Stomach (tissue), 8 donors: ENCODE measurements at regions not wholly inside any gene's neighbourhood (a gene's known extent, or its start where the extent isn't known, plus 50 kb on each side); places are given as distances from the start of the nearest gene placed in this dataset.

Source experiments
- DNase-seq, 2 donors: peaks; one replicate each; pipeline versions ENCODE4 v3.0.0 to v3.0.0-alpha.2; 2013 to 2019
- H3K27ac ChIP-seq, 5 donors: fragments of 200-600 bp in 4 of 5; sonication (generic) in 4 of 5; one replicate each; pipeline ENCODE4 v1.5.1; 2013 to 2019; ENCODE audit warnings: mild to moderate bottlenecking in 1 of 5, moderate library complexity in 1 of 5
- H3K27me3 ChIP-seq, 3 donors: fragments of 200-600 bp; sonication (generic); one replicate each; pipeline ENCODE4 v1.5.1; 2017 to 2019; ENCODE audit warnings: mixed run types in 1 of 3
- H3K36me3 ChIP-seq, 4 donors: fragments of 200-600 bp; sonication (generic); 1 replicate in 3 of 4; 2 replicates in 1 of 4; pipeline ENCODE4 v1.5.1; 2016 to 2019
- H3K4me1 ChIP-seq, 4 donors: fragments of 200-600 bp; sonication (generic); one replicate each; pipeline ENCODE4 v1.5.1; 2016 to 2019
- H3K4me3 ChIP-seq, 4 donors: fragments of 200-600 bp; sonication (generic) in 3 of 4; one replicate each; pipeline ENCODE4 v1.5.1; 2016 to 2019; ENCODE audit warnings: mild to moderate bottlenecking in 1 of 4
- H3K9me3 ChIP-seq, 4 donors: fragments of 200-600 bp; sonication (generic); one replicate each; pipeline ENCODE4 v1.5.1; 2016 to 2019
- EP300 ChIP-seq: sonication (generic); formaldehyde crosslinking; IDR thresholded peaks from one replicate; pipeline ENCODE4 v1.6.1; 2017; ENCODE audit warnings: antibody characterized with exemption
- POLR2A ChIP-seq, 4 donors: fragments of 450-650 bp; IDR thresholded peaks; one replicate each; pipeline ENCODE4 v1.6.1; 2016; ENCODE audit warnings: antibody characterized with exemption in 4 of 4, control low read depth in 2 of 4, mild to moderate bottlenecking in 1 of 4, moderate library complexity in 1 of 4
- POLR2AphosphoS5 ChIP-seq, 3 donors: sonication (generic); formaldehyde crosslinking; IDR thresholded peaks; one replicate each; pipeline ENCODE4 v1.6.1; 2016; ENCODE audit warnings: antibody characterized with exemption in 3 of 3
- WGBS, 5 donors: extraction: QIAGEN DNeasy Blood & Tissue Kit in 3 of 5; methylation state at CpG; one replicate each; pipeline versions ENCODE4 v1.1.5 to v1.1.7; 2013 to 2018; 5-methylcytosine and 5-hydroxymethylcytosine counted together
- intact Hi-C: fragments of 100-400 bp; cut with DNase I; formaldehyde crosslinking; loops from one replicate; pipeline ENCODE4 v1.15.1; 2023; ENCODE audit warnings: low total_unique reads
- TF ChIP-seq, protein P1 (sequence below), 7 experiments: fragments of 450-650 bp in 4 of 7; fragments of 200-600 bp in 3 of 7; sonication (generic) in 3 of 7; IDR thresholded peaks; one replicate each; pipeline ENCODE4 v1.5.1; 2016 to 2019; ENCODE audit warnings: antibody characterized with exemption in 7 of 7, control low read depth in 2 of 7, mild to moderate bottlenecking in 1 of 7
- donor health status: healthy with polysubstance abuse.
- donor health status: Bipolar disorder and iron deficiency.
- donor health status: healthy.

DNA sequence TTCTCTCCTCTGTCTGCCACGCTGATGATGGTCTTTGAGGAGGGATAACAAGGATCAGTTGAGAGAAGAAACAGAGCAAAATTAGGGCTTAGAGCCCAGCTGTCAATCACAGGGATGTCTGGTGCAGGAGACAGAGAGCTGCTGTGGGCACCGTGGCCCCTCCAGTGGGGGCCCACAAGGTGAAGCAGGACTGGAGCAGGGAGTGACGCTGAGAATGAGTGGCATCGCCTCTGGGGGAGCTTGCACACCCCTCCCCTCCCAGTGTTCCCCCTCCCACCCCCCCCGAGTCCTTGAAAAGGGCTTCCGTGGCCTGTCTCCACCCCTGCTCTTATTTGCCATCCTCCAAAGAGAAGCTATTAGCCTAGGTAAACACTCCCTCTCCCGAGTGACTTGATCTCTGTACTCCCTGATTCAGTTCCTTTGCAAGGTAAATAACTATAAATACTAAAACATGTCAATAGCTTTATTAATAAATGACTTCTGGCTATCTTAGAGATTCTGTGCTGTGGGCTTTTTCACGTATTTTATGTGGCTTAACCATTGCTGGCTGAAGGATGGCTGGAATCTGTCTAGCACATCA lies 440.0 kb downstream of the ZNF536 start:
- no peaks in the 10 kb centered on the region for H3K36me3 ChIP-seq
- peaks cover 0 to 11% (median 6%) of the 10 kb centered on the region in 4 donors for H3K9me3 ChIP-seq
- no peak for DNase-seq
- H3K27me3 ChIP-seq = peaks cover 0 to 38% (median 0%) of the 10 kb centered on the region in 3 donors
- intact Hi-C loops = no loop called here
- WGBS, 5 donors = 22 to 56% (median 39%) methylated on average over 7 to 8 of the region's 8 CpGs
- no peaks in the 10 kb centered on the region for H3K4me1 ChIP-seq
- no peak overlapping the region for H3K4me3 ChIP-seq
- TF ChIP-seq POLR2A (IDR thresholded peaks at IDR 0.05) (no peak), EP300 (no peak), POLR2AphosphoS5 (IDR thresholded peaks at IDR 0.05) (no peak)
- TF ChIP-seq, protein P1, sequence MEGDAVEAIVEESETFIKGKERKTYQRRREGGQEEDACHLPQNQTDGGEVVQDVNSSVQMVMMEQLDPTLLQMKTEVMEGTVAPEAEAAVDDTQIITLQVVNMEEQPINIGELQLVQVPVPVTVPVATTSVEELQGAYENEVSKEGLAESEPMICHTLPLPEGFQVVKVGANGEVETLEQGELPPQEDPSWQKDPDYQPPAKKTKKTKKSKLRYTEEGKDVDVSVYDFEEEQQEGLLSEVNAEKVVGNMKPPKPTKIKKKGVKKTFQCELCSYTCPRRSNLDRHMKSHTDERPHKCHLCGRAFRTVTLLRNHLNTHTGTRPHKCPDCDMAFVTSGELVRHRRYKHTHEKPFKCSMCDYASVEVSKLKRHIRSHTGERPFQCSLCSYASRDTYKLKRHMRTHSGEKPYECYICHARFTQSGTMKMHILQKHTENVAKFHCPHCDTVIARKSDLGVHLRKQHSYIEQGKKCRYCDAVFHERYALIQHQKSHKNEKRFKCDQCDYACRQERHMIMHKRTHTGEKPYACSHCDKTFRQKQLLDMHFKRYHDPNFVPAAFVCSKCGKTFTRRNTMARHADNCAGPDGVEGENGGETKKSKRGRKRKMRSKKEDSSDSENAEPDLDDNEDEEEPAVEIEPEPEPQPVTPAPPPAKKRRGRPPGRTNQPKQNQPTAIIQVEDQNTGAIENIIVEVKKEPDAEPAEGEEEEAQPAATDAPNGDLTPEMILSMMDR (IDR thresholded peaks at IDR 0.05) = no peak
- no peak overlapping the region for H3K27ac ChIP-seq

DNA sequence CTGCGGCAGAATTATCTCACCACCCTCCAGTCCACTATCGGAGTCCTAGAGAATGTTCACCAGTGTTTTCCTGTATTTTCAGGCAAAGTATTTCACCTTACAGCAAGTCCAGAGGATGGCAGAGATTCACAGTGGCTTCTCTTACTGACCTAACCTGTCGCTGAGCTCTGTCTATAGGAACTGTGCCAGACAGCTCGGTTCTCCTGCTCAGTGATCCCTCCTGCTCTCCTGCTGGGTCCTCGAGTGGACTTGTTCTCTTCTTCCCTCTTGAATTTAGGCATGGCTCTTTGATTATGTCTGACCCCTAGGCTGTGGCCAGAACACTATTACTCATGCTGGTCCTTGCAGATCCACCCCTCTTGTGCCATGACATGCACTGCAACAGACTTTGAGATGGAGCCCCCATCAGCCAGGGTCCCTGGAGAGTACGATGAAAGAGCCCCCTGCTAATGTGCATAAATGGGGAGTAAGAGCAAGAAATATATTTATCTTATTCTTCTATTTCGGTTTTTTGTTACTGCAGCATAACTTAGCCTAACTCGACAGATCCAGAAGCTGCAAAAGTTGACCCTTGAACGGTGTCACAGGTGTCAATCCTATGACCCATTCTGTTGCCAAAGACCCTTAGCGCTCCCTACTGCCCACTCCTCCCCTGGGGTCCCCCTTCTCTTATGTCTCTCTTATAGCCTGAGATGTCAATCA lies 439.4 kb downstream of the ZNF536 start:
- Histone ChIP-seq H3K4me1 (no peaks in the 10 kb centered on the region), H3K9me3 (peaks cover 0 to 13% (median 8%) of the 10 kb centered on the region in 4 donors), H3K27me3 (peaks cover 0 to 44% (median 0%) of the 10 kb centered on the region in 3 donors), H3K4me3 (no peak overlapping the region), H3K27ac (no peak overlapping the region), H3K36me3 (no peaks in the 10 kb centered on the region)
- DNase-seq = no peak
- TF ChIP-seq POLR2AphosphoS5 (IDR thresholded peaks at IDR 0.05) (no peak), POLR2A (IDR thresholded peaks at IDR 0.05) (no peak), EP300 (no peak)
- TF ChIP-seq, protein P1 (IDR thresholded peaks at IDR 0.05) = no peak
- intact Hi-C loops = no loop called here
- WGBS, 5 donors = 72 to 84% (median 75%) methylated on average over 10 of the region's 10 CpGs

DNA sequence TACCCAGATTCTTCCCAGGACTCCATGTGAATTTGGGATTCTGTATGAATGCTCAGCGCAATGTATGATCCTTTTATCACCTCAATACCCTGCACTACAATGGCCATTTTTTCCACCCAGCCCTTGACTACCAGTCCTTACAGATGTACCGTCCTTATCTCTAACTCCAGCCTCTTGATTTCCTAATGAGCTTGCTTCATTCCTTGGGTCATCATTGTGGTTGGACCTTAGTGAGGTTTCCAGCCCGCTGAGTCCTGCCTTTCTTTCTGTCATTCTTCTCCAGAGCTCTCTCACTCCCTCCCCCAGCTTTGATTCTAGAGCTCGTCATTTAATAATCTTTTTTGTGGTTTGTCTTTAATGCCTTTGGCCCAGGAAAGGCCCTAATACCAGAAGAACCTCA lies 438.5 kb downstream of the ZNF536 start:
- intact Hi-C loops = no loop called here
- Histone ChIP-seq H3K9me3 (peaks cover 0 to 13% (median 8%) of the 10 kb centered on the region in 4 donors), H3K4me3 (no peak overlapping the region), H3K4me1 (no peaks in the 10 kb centered on the region), H3K27me3 (peaks cover 0 to 44% (median 0%) of the 10 kb centered on the region in 3 donors), H3K36me3 (no peaks in the 10 kb centered on the region), H3K27ac (no peak overlapping the region)
- 61 to 79% (median 62%) methylated on average over 4 of the region's 4 CpGs for WGBS, 5 donors
- DNase-seq = no peak
- TF ChIP-seq EP300 = no peak
- no peak for TF ChIP-seq POLR2AphosphoS5 (IDR thresholded peaks at IDR 0.05)
- no peak for TF ChIP-seq POLR2A (IDR thresholded peaks at IDR 0.05)
- TF ChIP-seq, protein P1 (IDR thresholded peaks at IDR 0.05) = no peak

DNA sequence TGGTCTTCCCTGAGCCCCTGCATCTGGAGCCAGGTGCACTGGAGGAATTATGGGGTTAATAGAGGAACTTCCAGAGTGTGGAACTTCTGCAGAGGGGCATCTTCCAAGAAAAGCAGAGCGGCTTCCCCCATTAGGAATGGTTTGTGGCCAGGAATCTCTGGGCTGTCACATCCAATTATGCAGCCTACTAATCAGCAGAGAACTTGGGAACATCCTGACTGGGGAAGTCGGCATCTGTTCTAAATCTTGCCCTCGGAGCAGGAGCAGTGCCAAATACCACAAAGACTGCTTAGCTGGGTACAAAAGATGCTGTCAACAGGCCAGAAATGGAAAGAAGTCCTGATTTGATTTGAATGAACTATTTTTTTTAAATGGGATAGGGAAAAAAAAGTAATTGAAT lies 435.1 kb downstream of the ZNF536 start:
- DNase-seq = no peak
- TF ChIP-seq POLR2AphosphoS5 (IDR thresholded peaks at IDR 0.05) = no peak
- TF ChIP-seq POLR2A (IDR thresholded peaks at IDR 0.05) = no peak
- TF ChIP-seq EP300 = no peak
- TF ChIP-seq, protein P1 (IDR thresholded peaks at IDR 0.05) = no peak
- Histone ChIP-seq H3K36me3 (no peaks in the 10 kb centered on the region), H3K27ac (no peak overlapping the region), H3K9me3 (peaks cover 0 to 13% (median 8%) of the 10 kb centered on the region in 4 donors), H3K27me3 (peaks cover 0 to 31% (median 0%) of the 10 kb centered on the region in 3 donors), H3K4me1 (peaks cover 0 to 5% (median 0%) of the 10 kb centered on the region in 4 donors), H3K4me3 (no peak overlapping the region)
- 55 to 76% (median 75%) methylated on average over 3 of the region's 3 CpGs for whole genome bisulfite sequencing, 5 donors
- intact Hi-C loops = no loop called here
